Keratinocyte (primary cell): ENCODE measurements at regions not wholly inside any gene's neighbourhood (a gene's known extent, or its start where the extent isn't known, plus 50 kb on each side); places are given as distances from the start of the nearest gene placed in this dataset.

Source experiments
- DNase-seq: peaks from one replicate; pipeline ENCODE4 v3.0.0-alpha.2; 2011; ENCODE audit warnings: low read depth, missing footprints, low spot score
- FAIRE-seq: peaks from 2 replicates; lab custom pipeline; 2011; peaks lifted over from hg19 to GRCh38; lab: Jason Lieb, UNC
- H2AFZ ChIP-seq: 2 replicates; pipeline ENCODE4 v1.6.0; 2012; ENCODE audit warnings: low read length, control low read depth, inconsistent platforms; ENCODE audit not compliant: control insufficient read depth
- H3K27ac ChIP-seq: 2 replicates; pipeline ENCODE4 v1.5.1; 2011; ENCODE audit warnings: low read length; ENCODE audit not compliant: control insufficient read depth, insufficient read depth
- H3K27me3 ChIP-seq: 3 replicates; pipeline ENCODE4 v1.6.0; 2011; ENCODE audit warnings: low read length; ENCODE audit not compliant: control insufficient read depth, insufficient read depth; ENCODE audit errors: extremely low read depth
- H3K36me3 ChIP-seq, 2 experiments: 2 replicates in 1 of 2; 3 replicates in 1 of 2; pipeline ENCODE4 v1.5.1; 2011; ENCODE audit warnings: low read length in 2 of 2, mild to moderate bottlenecking in 1 of 2; ENCODE audit not compliant: control insufficient read depth in 2 of 2, insufficient read depth in 2 of 2; ENCODE audit errors: extremely low read depth in 1 of 2
- H3K4me1 ChIP-seq: 3 replicates; pipeline ENCODE4 v1.5.1; 2011; ENCODE audit warnings: low read length; ENCODE audit not compliant: control insufficient read depth, insufficient read depth; ENCODE audit errors: extremely low read depth
- H3K4me2 ChIP-seq: 3 replicates; pipeline ENCODE4 v1.6.0; 2011; ENCODE audit warnings: low read depth, low read length; ENCODE audit not compliant: control insufficient read depth, insufficient read depth; ENCODE audit errors: extremely low read depth
- H3K4me3 ChIP-seq, 3 experiments: fragments of 200-600 bp in 1 of 3; sonication (generic) in 1 of 3; 2 replicates in 2 of 3; 3 replicates in 1 of 3; pipeline ENCODE4 v1.5.1; 2011 to 2016; ENCODE audit warnings: low read length in 3 of 3, mild to moderate bottlenecking in 3 of 3, control low read depth in 2 of 3, inconsistent platforms in 1 of 3, low read depth in 1 of 3, mixed read lengths in 1 of 3, mixed run types in 1 of 3, moderate library complexity in 1 of 3; ENCODE audit not compliant: control insufficient read depth in 2 of 3, insufficient read depth in 2 of 3; ENCODE audit errors: extremely low read depth in 1 of 3
- H3K79me2 ChIP-seq: 2 replicates; pipeline ENCODE4 v1.6.0; 2012; ENCODE audit warnings: low read length; ENCODE audit not compliant: control insufficient read depth, insufficient read depth
- H3K9ac ChIP-seq: 3 replicates; pipeline ENCODE4 v1.6.0; 2011; ENCODE audit warnings: low read length; ENCODE audit not compliant: control insufficient read depth, insufficient read depth; ENCODE audit errors: extremely low read depth
- H3K9me1 ChIP-seq: 3 replicates; pipeline ENCODE4 v1.6.0; 2011; ENCODE audit warnings: low read length; ENCODE audit not compliant: control insufficient read depth, insufficient read depth; ENCODE audit errors: extremely low read depth
- H3K9me3 ChIP-seq: 2 replicates; pipeline ENCODE4 v1.5.1; 2012; ENCODE audit warnings: low read depth, low read length; ENCODE audit not compliant: control insufficient read depth
- H4K20me1 ChIP-seq: 3 replicates; pipeline ENCODE4 v1.6.0; 2011; ENCODE audit warnings: low read length; ENCODE audit not compliant: control insufficient read depth, insufficient read depth; ENCODE audit errors: extremely low read depth
- EZH2 ChIP-seq: IDR thresholded peaks from one replicate; pipeline ENCODE4 v1.6.1; 2012; ENCODE audit warnings: inconsistent platforms, mild to moderate bottlenecking, low read length, moderate library complexity
- dilution Hi-C: fragments of 300-500 bp; cut with MboI; formaldehyde crosslinking; loops from one replicate; pipeline ENCODE4 v1.7.0; 2020; ENCODE audit warnings: low sequenced_read_pairs; ENCODE audit not compliant: extremely low pct_ligation_motif_present
- TF ChIP-seq, protein P1 (sequence below), 3 experiments: IDR thresholded peaks in 1 of 3; conservative IDR thresholded peaks in 1 of 3; optimal IDR thresholded peaks in 1 of 3; 2 replicates in 2 of 3; 3 replicates in 1 of 3; pipeline versions ENCODE3 to v1.5.1; 2011; ENCODE audit warnings: low read length in 3 of 3, mild to moderate bottlenecking in 3 of 3, moderate library complexity in 2 of 3, control low read depth in 1 of 3, inconsistent platforms in 1 of 3; ENCODE audit not compliant: insufficient read depth in 2 of 3; ENCODE audit errors: extremely low read depth in 1 of 3

GRCh38 chr11:10400856-10401255 is 54.2 kb upstream of the AMPD3 start:
- dilution Hi-C loops = no loop called here
- Histone ChIP-seq H3K27ac (no peak overlapping the region), H3K79me2 (no peaks in the 10 kb centered on the region)

GRCh38 chr11:10401256-10401655 is 53.8 kb upstream of the AMPD3 start:
- TF ChIP-seq EZH2 = no peak
- TF ChIP-seq, protein P1, sequence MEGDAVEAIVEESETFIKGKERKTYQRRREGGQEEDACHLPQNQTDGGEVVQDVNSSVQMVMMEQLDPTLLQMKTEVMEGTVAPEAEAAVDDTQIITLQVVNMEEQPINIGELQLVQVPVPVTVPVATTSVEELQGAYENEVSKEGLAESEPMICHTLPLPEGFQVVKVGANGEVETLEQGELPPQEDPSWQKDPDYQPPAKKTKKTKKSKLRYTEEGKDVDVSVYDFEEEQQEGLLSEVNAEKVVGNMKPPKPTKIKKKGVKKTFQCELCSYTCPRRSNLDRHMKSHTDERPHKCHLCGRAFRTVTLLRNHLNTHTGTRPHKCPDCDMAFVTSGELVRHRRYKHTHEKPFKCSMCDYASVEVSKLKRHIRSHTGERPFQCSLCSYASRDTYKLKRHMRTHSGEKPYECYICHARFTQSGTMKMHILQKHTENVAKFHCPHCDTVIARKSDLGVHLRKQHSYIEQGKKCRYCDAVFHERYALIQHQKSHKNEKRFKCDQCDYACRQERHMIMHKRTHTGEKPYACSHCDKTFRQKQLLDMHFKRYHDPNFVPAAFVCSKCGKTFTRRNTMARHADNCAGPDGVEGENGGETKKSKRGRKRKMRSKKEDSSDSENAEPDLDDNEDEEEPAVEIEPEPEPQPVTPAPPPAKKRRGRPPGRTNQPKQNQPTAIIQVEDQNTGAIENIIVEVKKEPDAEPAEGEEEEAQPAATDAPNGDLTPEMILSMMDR (optimal IDR thresholded peaks at IDR 0.05 in 1 of 3, IDR thresholded peaks at IDR 0.05 in 1 of 3, conservative IDR thresholded peaks at IDR 0.05 in 1 of 3; ENCODE audit: extremely low read depth in 1 of 3, insufficient read depth in 2 of 3, low read length in 3 of 3) = no peak
- Histone ChIP-seq H3K27me3 (no peaks in the 10 kb centered on the region), H3K4me2 (no peak overlapping the region), H3K9ac (no peak overlapping the region), H3K36me3 (no peaks in the 10 kb centered on the region), H3K4me3 (no peak overlapping the region), H3K9me1 (no peaks in the 10 kb centered on the region), H3K4me1 (peaks cover 14% of the 10 kb centered on the region), H4K20me1 (no peaks in the 10 kb centered on the region), H3K27ac (no peak overlapping the region), H3K79me2 (no peaks in the 10 kb centered on the region), H3K9me3 (no peaks in the 10 kb centered on the region), H2AFZ (no peak overlapping the region)
- DNase-seq = no peak
- dilution Hi-C loops = no loop called here
- FAIRE-seq = no peak

More at GRCh38 chr11:10400856-10401255, 54.2 kb upstream of the AMPD3 start:
- Histone ChIP-seq H3K9me3 (no peaks in the 10 kb centered on the region), H3K4me1 (peaks cover 12% of the 10 kb centered on the region), H2AFZ (no peak overlapping the region), H3K9me1 (no peaks in the 10 kb centered on the region), H3K27me3 (no peaks in the 10 kb centered on the region), H3K36me3 (no peaks in the 10 kb centered on the region), H4K20me1 (no peaks in the 10 kb centered on the region), H3K9ac (no peak overlapping the region), H3K4me2 (no peak overlapping the region), H3K4me3 (no peak overlapping the region)
- DNase-seq (no peak), FAIRE-seq (no peak)
- TF ChIP-seq, protein P1 (optimal IDR thresholded peaks at IDR 0.05 in 1 of 3, IDR thresholded peaks at IDR 0.05 in 1 of 3, conservative IDR thresholded peaks at IDR 0.05 in 1 of 3; ENCODE audit: extremely low read depth in 1 of 3, insufficient read depth in 2 of 3, low read length in 3 of 3) = no peak
- no peak for TF ChIP-seq EZH2
